HepG2 (cell line): ENCODE measurements at regions not wholly inside any gene's neighbourhood (a gene's known extent, or its start where the extent isn't known, plus 50 kb on each side); places are given as distances from the start of the nearest gene placed in this dataset.

Experiments
- FOXP1 ChIP-seq, 2 experiments: fragments of 450-650 bp in 1 of 2; IDR thresholded peaks; 2 replicates each; pipeline ENCODE4 v1.6.1; 2017 to 2018; ENCODE audit warnings: antibody characterized with exemption in 1 of 2
- HDAC2 ChIP-seq: sonication (generic); formaldehyde crosslinking; IDR thresholded peaks from 2 replicates; pipeline ENCODE4 v1.4.0; 2020; ENCODE audit warnings: missing genetic modification reagents
- HOXA7 ChIP-seq: sonication (generic); formaldehyde crosslinking; IDR thresholded peaks from 2 replicates; pipeline ENCODE4 v1.8.1; 2022; ENCODE audit warnings: mild to moderate bottlenecking, missing genetic modification reagents, moderate library complexity
- MIER2 ChIP-seq: IDR thresholded peaks from 2 replicates; pipeline ENCODE4 v1.6.1; 2016; ENCODE audit warnings: missing biosample characterization, missing genetic modification reagents
- NR2C2 ChIP-seq: sonication (generic); formaldehyde crosslinking; IDR thresholded peaks from 2 replicates; pipeline ENCODE4 v1.4.0; 2020; ENCODE audit warnings: missing genetic modification reagents, mild to moderate bottlenecking, moderate library complexity, borderline replicate concordance
- PRDM15 ChIP-seq: sonication (generic); formaldehyde crosslinking; IDR thresholded peaks from 2 replicates; pipeline ENCODE4 v1.4.0; 2020; ENCODE audit warnings: missing genetic modification reagents
- RFX1 ChIP-seq: fragments of 450-650 bp; IDR thresholded peaks from 2 replicates; pipeline ENCODE4 v1.6.1; 2017
- SIN3A ChIP-seq: IDR thresholded peaks from 2 replicates; pipeline ENCODE4 v1.6.1; 2011; ENCODE audit warnings: low read depth, mild to moderate bottlenecking, control low read depth, low read length, borderline replicate concordance
- ZBTB4 ChIP-seq: sonication (generic); formaldehyde crosslinking; IDR thresholded peaks from 2 replicates; pipeline ENCODE4 v1.4.0; 2020; ENCODE audit warnings: missing genetic modification reagents, mild to moderate bottlenecking, borderline replicate concordance
- ZFP36 ChIP-seq: fragments of 150-350 bp; IDR thresholded peaks from 2 replicates; pipeline ENCODE4 v1.6.1; 2018; ENCODE audit warnings: borderline replicate concordance, low read length, low read depth; ENCODE audit not compliant: partially characterized antibody
- ZNF124 ChIP-seq: sonication (generic); formaldehyde crosslinking; IDR thresholded peaks from 2 replicates; pipeline ENCODE4 v1.4.0; 2020; ENCODE audit warnings: missing genetic modification reagents
- ZNF251 ChIP-seq: sonication (generic); formaldehyde crosslinking; IDR thresholded peaks from 2 replicates; pipeline ENCODE4 v1.9.0; 2021; ENCODE audit warnings: mild to moderate bottlenecking, missing genetic modification reagents
- ZNF333 ChIP-seq: sonication (generic); formaldehyde crosslinking; IDR thresholded peaks from 2 replicates; pipeline ENCODE4 v1.4.0; 2020; ENCODE audit warnings: mild to moderate bottlenecking, missing genetic modification reagents, borderline replicate concordance
- ZNF546 ChIP-seq: sonication (generic); formaldehyde crosslinking; conservative IDR thresholded peaks from 2 replicates; pipeline ENCODE4 v1.8.1; 2023; ENCODE audit warnings: mild to moderate bottlenecking, missing genetic modification reagents
- ZNF678 ChIP-seq: sonication (generic); formaldehyde crosslinking; IDR thresholded peaks from 2 replicates; pipeline ENCODE4 v1.4.0; 2020; ENCODE audit warnings: mild to moderate bottlenecking, missing genetic modification reagents
- ZSCAN22 ChIP-seq: sonication (generic); formaldehyde crosslinking; IDR thresholded peaks from 2 replicates; pipeline ENCODE4 v1.4.0; 2020; ENCODE audit warnings: mild to moderate bottlenecking, missing genetic modification reagents
- TF ChIP-seq, protein P1 (sequence below): sonication (generic); formaldehyde crosslinking; conservative IDR thresholded peaks from 2 replicates; pipeline ENCODE4 v1.8.0; 2022; ENCODE audit warnings: low read depth, missing genetic modification reagents
- TF ChIP-seq, protein P2 (sequence below): sonication (generic); formaldehyde crosslinking; conservative IDR thresholded peaks from 2 replicates; pipeline ENCODE4 v1.4.0; 2020; ENCODE audit warnings: mild to moderate bottlenecking, missing genetic modification reagents, moderate library complexity

- TF ChIP-seq ZBTB4: no peak
- no peak for TF ChIP-seq ZFP36
- no peak for TF ChIP-seq ZNF124 (CRISPR knock-in tag)
- TF ChIP-seq ZSCAN22: no peak
- no peak for TF ChIP-seq HDAC2 (CRISPR knock-in tag)
- no peak for TF ChIP-seq MIER2 (CRISPR knock-in tag)
- no peak for TF ChIP-seq SIN3A
- no peak for TF ChIP-seq ZNF546 (CRISPR knock-in tag)
- TF ChIP-seq PRDM15 (CRISPR knock-in tag): no peak
- TF ChIP-seq, protein P1, sequence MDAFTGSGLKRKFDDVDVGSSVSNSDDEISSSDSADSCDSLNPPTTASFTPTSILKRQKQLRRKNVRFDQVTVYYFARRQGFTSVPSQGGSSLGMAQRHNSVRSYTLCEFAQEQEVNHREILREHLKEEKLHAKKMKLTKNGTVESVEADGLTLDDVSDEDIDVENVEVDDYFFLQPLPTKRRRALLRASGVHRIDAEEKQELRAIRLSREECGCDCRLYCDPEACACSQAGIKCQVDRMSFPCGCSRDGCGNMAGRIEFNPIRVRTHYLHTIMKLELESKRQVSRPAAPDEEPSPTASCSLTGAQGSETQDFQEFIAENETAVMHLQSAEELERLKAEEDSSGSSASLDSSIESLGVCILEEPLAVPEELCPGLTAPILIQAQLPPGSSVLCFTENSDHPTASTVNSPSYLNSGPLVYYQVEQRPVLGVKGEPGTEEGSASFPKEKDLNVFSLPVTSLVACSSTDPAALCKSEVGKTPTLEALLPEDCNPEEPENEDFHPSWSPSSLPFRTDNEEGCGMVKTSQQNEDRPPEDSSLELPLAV: no peak
- TF ChIP-seq NR2C2: peak; percentile 52
- TF ChIP-seq, protein P2, sequence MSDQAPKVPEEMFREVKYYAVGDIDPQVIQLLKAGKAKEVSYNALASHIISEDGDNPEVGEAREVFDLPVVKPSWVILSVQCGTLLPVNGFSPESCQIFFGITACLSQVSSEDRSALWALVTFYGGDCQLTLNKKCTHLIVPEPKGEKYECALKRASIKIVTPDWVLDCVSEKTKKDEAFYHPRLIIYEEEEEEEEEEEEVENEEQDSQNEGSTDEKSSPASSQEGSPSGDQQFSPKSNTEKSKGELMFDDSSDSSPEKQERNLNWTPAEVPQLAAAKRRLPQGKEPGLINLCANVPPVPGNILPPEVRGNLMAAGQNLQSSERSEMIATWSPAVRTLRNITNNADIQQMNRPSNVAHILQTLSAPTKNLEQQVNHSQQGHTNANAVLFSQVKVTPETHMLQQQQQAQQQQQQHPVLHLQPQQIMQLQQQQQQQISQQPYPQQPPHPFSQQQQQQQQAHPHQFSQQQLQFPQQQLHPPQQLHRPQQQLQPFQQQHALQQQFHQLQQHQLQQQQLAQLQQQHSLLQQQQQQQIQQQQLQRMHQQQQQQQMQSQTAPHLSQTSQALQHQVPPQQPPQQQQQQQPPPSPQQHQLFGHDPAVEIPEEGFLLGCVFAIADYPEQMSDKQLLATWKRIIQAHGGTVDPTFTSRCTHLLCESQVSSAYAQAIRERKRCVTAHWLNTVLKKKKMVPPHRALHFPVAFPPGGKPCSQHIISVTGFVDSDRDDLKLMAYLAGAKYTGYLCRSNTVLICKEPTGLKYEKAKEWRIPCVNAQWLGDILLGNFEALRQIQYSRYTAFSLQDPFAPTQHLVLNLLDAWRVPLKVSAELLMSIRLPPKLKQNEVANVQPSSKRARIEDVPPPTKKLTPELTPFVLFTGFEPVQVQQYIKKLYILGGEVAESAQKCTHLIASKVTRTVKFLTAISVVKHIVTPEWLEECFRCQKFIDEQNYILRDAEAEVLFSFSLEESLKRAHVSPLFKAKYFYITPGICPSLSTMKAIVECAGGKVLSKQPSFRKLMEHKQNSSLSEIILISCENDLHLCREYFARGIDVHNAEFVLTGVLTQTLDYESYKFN (CRISPR knock-in tag): no peak
- no peak for TF ChIP-seq ZNF251 (CRISPR knock-in tag)
- no peak for TF ChIP-seq ZNF678 (CRISPR knock-in tag)
- TF ChIP-seq RFX1: no peak
- TF ChIP-seq FOXP1 (IDR thresholded peaks at IDR 0.05): no peak
- no peak for TF ChIP-seq FOXP1 (CRISPR knock-in tag; IDR thresholded peaks at IDR 0.05)
- TF ChIP-seq HOXA7 (CRISPR knock-in tag): no peak
- TF ChIP-seq ZNF333 (CRISPR knock-in tag): no peak
Observed at GRCh38 chr15:23869396-23869795, 182.3 kb upstream of the NDN start (continued).
